ENCODE measurements at regions not wholly inside any gene's neighbourhood (a gene's known extent, or its start where the extent isn't known, plus 50 kb on each side); places are given as distances from the start of the nearest gene placed in this dataset.
"Not testable (repeated sequence)": the region's sequence is repeated elsewhere in the genome, so short reads cannot be mapped to it uniquely, and the experiment has no call there.

GRCh38 chr9:42396318-42396717 is 212.9 kb downstream of the SPATA31A6 start:
- H3K9me3 ChIP-seq (ENCODE audit: control insufficient read depth in 5 of 5, low read length in 5 of 5): no peaks in the 10 kb centered on the region
- H3K9ac ChIP-seq (ENCODE audit: low read length in 5 of 5): no peak overlapping the region
- H3K4me3 ChIP-seq (ENCODE audit: low read depth in 1 of 5, low read length in 5 of 5): no peak overlapping the region
- H3K36me3 ChIP-seq (ENCODE audit: control insufficient read depth in 5 of 5, insufficient read depth in 5 of 5, low read length in 5 of 5): no peaks in the 10 kb centered on the region
- H3K27ac ChIP-seq (ENCODE audit: low read depth, low read length): no peak overlapping the region
- H3K4me1 ChIP-seq (ENCODE audit: control insufficient read depth in 5 of 5, insufficient read depth in 5 of 5, low read length in 5 of 5): no peaks in the 10 kb centered on the region
- H3K27me3 ChIP-seq (ENCODE audit: control insufficient read depth in 5 of 5, insufficient read depth in 4 of 5, low read length in 5 of 5): no peaks in the 10 kb centered on the region

- H3K27me3 ChIP-seq (ENCODE audit: control insufficient read depth in 5 of 5, insufficient read depth in 4 of 5, low read length in 5 of 5); H3K4me1 ChIP-seq (ENCODE audit: control insufficient read depth in 5 of 5, insufficient read depth in 5 of 5, low read length in 5 of 5); H3K9ac ChIP-seq (ENCODE audit: low read length in 5 of 5); H3K27ac ChIP-seq (ENCODE audit: low read depth, low read length); H3K36me3 ChIP-seq (ENCODE audit: control insufficient read depth in 5 of 5, insufficient read depth in 5 of 5, low read length in 5 of 5); H3K9me3 ChIP-seq (ENCODE audit: control insufficient read depth in 5 of 5, low read length in 5 of 5); H3K4me3 ChIP-seq (ENCODE audit: low read depth in 1 of 5, low read length in 5 of 5): not testable (repeated sequence)
Observed at GRCh38 chr9:42397336-42397735, 213.9 kb downstream of the SPATA31A6 start.

DNA sequence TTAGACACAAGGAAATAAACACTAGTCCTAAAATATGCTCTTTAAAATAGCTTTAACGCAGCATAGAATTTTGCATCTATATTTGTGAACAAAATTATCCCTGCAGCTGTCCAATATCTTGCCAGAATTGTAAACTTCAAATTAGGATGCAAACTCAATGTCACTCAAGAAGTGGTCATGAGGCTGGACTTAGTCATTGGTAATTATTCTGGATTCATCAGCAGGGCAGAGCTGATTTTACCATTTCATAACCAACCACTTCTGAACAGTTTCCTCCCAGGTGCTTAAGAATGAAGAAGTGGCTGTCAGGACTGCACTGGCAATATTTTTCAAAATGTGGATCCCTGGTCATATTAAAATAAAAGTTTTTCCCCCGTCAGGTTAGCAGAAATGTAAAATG is 219.5 kb downstream of the SPATA31A6 start:
- H3K9ac ChIP-seq (ENCODE audit: low read length in 5 of 5); H3K4me3 ChIP-seq (ENCODE audit: low read depth in 1 of 5, low read length in 5 of 5); H3K9me3 ChIP-seq (ENCODE audit: control insufficient read depth in 5 of 5, low read length in 5 of 5); H3K27ac ChIP-seq (ENCODE audit: low read depth, low read length); H3K36me3 ChIP-seq (ENCODE audit: control insufficient read depth in 5 of 5, insufficient read depth in 5 of 5, low read length in 5 of 5); H3K27me3 ChIP-seq (ENCODE audit: control insufficient read depth in 5 of 5, insufficient read depth in 4 of 5, low read length in 5 of 5); H3K4me1 ChIP-seq (ENCODE audit: control insufficient read depth in 5 of 5, insufficient read depth in 5 of 5, low read length in 5 of 5): not testable (repeated sequence)

- not testable (repeated sequence) for H3K9ac ChIP-seq (ENCODE audit: low read length in 5 of 5); H3K27ac ChIP-seq (ENCODE audit: low read depth, low read length); H3K9me3 ChIP-seq (ENCODE audit: control insufficient read depth in 5 of 5, low read length in 5 of 5); H3K36me3 ChIP-seq (ENCODE audit: control insufficient read depth in 5 of 5, insufficient read depth in 5 of 5, low read length in 5 of 5); H3K27me3 ChIP-seq (ENCODE audit: control insufficient read depth in 5 of 5, insufficient read depth in 4 of 5, low read length in 5 of 5); H3K4me3 ChIP-seq (ENCODE audit: low read depth in 1 of 5, low read length in 5 of 5); H3K4me1 ChIP-seq (ENCODE audit: control insufficient read depth in 5 of 5, insufficient read depth in 5 of 5, low read length in 5 of 5)
Observed at GRCh38 chr9:42409581-42409980, 226.1 kb downstream of the SPATA31A6 start.

DNA sequence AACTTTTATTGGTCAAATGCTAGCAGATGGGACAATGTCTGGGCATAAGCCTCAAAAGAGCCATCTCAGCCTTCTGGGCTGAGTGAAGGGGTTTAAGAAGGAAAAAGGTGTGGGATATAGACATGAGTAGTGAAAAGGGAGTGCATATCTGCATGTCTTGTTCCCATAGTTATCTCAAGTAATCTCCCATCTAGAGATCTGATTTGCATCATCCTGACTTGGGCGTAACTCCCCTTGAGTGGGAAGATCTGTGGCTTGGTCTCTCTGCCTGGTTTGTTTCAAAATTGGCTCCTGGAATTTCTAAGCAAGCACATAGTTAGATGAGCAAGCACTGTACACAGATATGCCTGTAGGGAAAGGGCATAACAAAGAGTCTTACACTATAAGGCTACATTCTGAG is 228.9 kb downstream of the SPATA31A6 start:
- not testable (repeated sequence) for H3K9ac ChIP-seq (ENCODE audit: low read length in 5 of 5); H3K9me3 ChIP-seq (ENCODE audit: control insufficient read depth in 5 of 5, low read length in 5 of 5); H3K27ac ChIP-seq (ENCODE audit: low read depth, low read length); H3K4me3 ChIP-seq (ENCODE audit: low read depth in 1 of 5, low read length in 5 of 5); H3K27me3 ChIP-seq (ENCODE audit: control insufficient read depth in 5 of 5, insufficient read depth in 4 of 5, low read length in 5 of 5); H3K4me1 ChIP-seq (ENCODE audit: control insufficient read depth in 5 of 5, insufficient read depth in 5 of 5, low read length in 5 of 5); H3K36me3 ChIP-seq (ENCODE audit: control insufficient read depth in 5 of 5, insufficient read depth in 5 of 5, low read length in 5 of 5)

DNA sequence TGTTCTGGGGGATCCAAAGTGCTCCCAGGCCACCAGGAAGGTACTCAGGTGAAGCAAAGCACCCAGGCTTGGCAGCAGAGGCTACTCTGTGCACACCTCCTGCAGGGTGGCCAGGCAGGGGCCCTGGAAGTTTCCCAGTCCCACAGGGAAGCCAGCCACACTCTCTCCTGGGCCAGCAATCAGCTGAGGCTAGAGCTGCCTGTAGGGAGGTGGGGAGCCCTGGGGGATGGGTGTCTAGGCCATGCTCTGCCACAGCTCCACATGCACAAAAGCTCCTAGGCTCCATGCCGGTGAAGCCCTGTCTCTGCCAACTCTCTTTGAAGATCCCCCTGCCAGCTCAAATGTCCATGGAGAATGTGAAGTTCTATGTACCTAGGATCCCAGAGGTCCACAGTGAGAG is 231.4 kb downstream of the SPATA31A6 start:
- not testable (repeated sequence) for H3K9ac ChIP-seq (ENCODE audit: low read length in 5 of 5); H3K4me3 ChIP-seq (ENCODE audit: low read depth in 1 of 5, low read length in 5 of 5); H3K27ac ChIP-seq (ENCODE audit: low read depth, low read length); H3K9me3 ChIP-seq (ENCODE audit: control insufficient read depth in 5 of 5, low read length in 5 of 5); H3K36me3 ChIP-seq (ENCODE audit: control insufficient read depth in 5 of 5, insufficient read depth in 5 of 5, low read length in 5 of 5); H3K4me1 ChIP-seq (ENCODE audit: control insufficient read depth in 5 of 5, insufficient read depth in 5 of 5, low read length in 5 of 5); H3K27me3 ChIP-seq (ENCODE audit: control insufficient read depth in 5 of 5, insufficient read depth in 4 of 5, low read length in 5 of 5)

- H3K27ac ChIP-seq (ENCODE audit: low read depth, low read length); H3K9me3 ChIP-seq (ENCODE audit: control insufficient read depth in 5 of 5, low read length in 5 of 5); H3K4me3 ChIP-seq (ENCODE audit: low read depth in 1 of 5, low read length in 5 of 5); H3K9ac ChIP-seq (ENCODE audit: low read length in 5 of 5); H3K36me3 ChIP-seq (ENCODE audit: control insufficient read depth in 5 of 5, insufficient read depth in 5 of 5, low read length in 5 of 5); H3K27me3 ChIP-seq (ENCODE audit: control insufficient read depth in 5 of 5, insufficient read depth in 4 of 5, low read length in 5 of 5); H3K4me1 ChIP-seq (ENCODE audit: control insufficient read depth in 5 of 5, insufficient read depth in 5 of 5, low read length in 5 of 5): not testable (repeated sequence)
Observed at GRCh38 chr9:42419652-42420051, 236.2 kb downstream of the SPATA31A6 start.

DNA sequence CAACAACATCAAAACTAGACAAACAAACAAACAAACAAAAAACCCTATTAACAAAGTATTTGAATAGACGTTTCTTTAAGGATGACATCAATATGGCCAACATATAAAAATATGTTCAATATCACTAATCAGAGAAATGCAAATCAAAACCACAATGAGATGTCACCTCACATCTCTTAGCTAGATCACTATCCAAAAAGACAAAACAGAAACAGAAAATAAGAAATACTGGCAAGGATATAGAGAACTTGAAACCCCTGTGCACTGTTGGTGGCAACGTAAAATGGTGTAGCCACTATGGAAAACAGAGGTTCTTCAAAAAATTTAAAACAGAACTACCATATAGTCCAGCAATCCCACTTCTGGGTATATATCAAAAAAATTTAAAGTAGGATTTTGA is 236.9 kb downstream of the SPATA31A6 start:
- H3K27me3 ChIP-seq (ENCODE audit: control insufficient read depth in 5 of 5, insufficient read depth in 4 of 5, low read length in 5 of 5); H3K9ac ChIP-seq (ENCODE audit: low read length in 5 of 5); H3K36me3 ChIP-seq (ENCODE audit: control insufficient read depth in 5 of 5, insufficient read depth in 5 of 5, low read length in 5 of 5); H3K4me3 ChIP-seq (ENCODE audit: low read depth in 1 of 5, low read length in 5 of 5); H3K9me3 ChIP-seq (ENCODE audit: control insufficient read depth in 5 of 5, low read length in 5 of 5); H3K27ac ChIP-seq (ENCODE audit: low read depth, low read length); H3K4me1 ChIP-seq (ENCODE audit: control insufficient read depth in 5 of 5, insufficient read depth in 5 of 5, low read length in 5 of 5): not testable (repeated sequence)

DNA sequence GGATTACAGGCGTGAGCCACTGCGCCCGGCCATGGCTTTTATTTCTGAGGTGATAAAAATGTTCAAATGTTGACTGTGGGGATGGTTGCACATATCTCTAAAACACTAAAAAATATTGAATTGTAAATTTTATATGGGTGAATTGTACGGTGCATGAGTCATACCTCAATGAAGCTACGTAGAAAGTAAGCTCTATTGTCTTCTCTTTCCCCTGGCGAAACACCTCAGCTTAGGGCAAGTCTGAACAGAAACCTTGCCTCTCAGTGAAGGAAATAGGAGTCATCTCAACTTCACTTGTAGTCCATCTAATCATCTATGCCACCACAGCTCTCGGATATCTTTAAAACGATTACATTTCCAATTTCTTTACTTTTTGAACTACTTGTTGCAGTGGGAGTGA is 238.2 kb downstream of the SPATA31A6 start:
- not testable (repeated sequence) for H3K36me3 ChIP-seq (ENCODE audit: control insufficient read depth in 5 of 5, insufficient read depth in 5 of 5, low read length in 5 of 5); H3K9me3 ChIP-seq (ENCODE audit: control insufficient read depth in 5 of 5, low read length in 5 of 5); H3K4me3 ChIP-seq (ENCODE audit: low read depth in 1 of 5, low read length in 5 of 5); H3K27ac ChIP-seq (ENCODE audit: low read depth, low read length); H3K9ac ChIP-seq (ENCODE audit: low read length in 5 of 5); H3K4me1 ChIP-seq (ENCODE audit: control insufficient read depth in 5 of 5, insufficient read depth in 5 of 5, low read length in 5 of 5); H3K27me3 ChIP-seq (ENCODE audit: control insufficient read depth in 5 of 5, insufficient read depth in 4 of 5, low read length in 5 of 5)

GRCh38 chr9:42430674-42431615 is 247.5 kb downstream of the SPATA31A6 start:
- not testable (repeated sequence) for H3K9ac ChIP-seq (ENCODE audit: low read length in 5 of 5); H3K27ac ChIP-seq (ENCODE audit: low read depth, low read length)

GRCh38 chr9:42431616-42432010 is 248.2 kb downstream of the SPATA31A6 start:
- H3K9ac ChIP-seq (ENCODE audit: low read length in 5 of 5); H3K36me3 ChIP-seq (ENCODE audit: control insufficient read depth in 5 of 5, insufficient read depth in 5 of 5, low read length in 5 of 5); H3K4me1 ChIP-seq (ENCODE audit: control insufficient read depth in 5 of 5, insufficient read depth in 5 of 5, low read length in 5 of 5); H3K4me3 ChIP-seq (ENCODE audit: low read depth in 1 of 5, low read length in 5 of 5); H3K27ac ChIP-seq (ENCODE audit: low read depth, low read length); H3K27me3 ChIP-seq (ENCODE audit: control insufficient read depth in 5 of 5, insufficient read depth in 4 of 5, low read length in 5 of 5); H3K9me3 ChIP-seq (ENCODE audit: control insufficient read depth in 5 of 5, low read length in 5 of 5): not testable (repeated sequence)

More at GRCh38 chr9:42430674-42431615, 247.5 kb downstream of the SPATA31A6 start:
- H3K9me3 ChIP-seq (ENCODE audit: control insufficient read depth in 5 of 5, low read length in 5 of 5); H3K27me3 ChIP-seq (ENCODE audit: control insufficient read depth in 5 of 5, insufficient read depth in 4 of 5, low read length in 5 of 5); H3K36me3 ChIP-seq (ENCODE audit: control insufficient read depth in 5 of 5, insufficient read depth in 5 of 5, low read length in 5 of 5); H3K4me3 ChIP-seq (ENCODE audit: low read depth in 1 of 5, low read length in 5 of 5); H3K4me1 ChIP-seq (ENCODE audit: control insufficient read depth in 5 of 5, insufficient read depth in 5 of 5, low read length in 5 of 5): not testable (repeated sequence)

Data from subcutaneous abdominal adipose tissue (tissue), 5 donors.